Activated CD4-positive, alpha-beta T cell treated with anti-CD3 and anti-CD28 coated beads, Interleukin-2, amount 50 U/mL, for 4 hours (primary cell): ENCODE measurements at regions not wholly inside any gene's neighbourhood (a gene's known extent, or its start where the extent isn't known, plus 50 kb on each side); places are given as distances from the start of the nearest gene placed in this dataset.
"Not testable (repeated sequence)": the region's sequence is repeated elsewhere in the genome, so short reads cannot be mapped to it uniquely, and the experiment has no call there.

ENCODE experiments used
- DNase-seq, 2 experiments: peaks; one replicate each; pipeline ENCODE4 v3.0.0-alpha.2; 2020

DNA sequence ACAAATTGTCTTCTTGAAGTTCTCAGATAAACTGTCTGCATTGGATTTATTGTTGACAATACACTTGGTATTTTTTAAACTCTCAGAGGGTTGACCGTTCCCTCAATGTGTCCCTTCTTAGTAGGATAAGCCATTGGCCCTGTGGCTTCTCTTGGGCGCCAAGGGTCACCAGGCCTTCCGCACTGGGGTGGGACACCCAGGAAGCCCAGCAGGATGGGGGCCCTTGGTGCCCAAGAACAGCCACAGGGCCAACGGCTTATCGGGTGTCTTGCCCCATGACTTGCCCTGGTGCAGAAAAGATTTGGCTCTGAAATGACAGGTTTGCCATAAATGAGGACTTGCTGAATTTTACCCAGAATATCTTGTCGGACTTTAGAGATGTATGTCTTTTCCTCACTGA lies 375.0 kb downstream of the IRX2 start:
- no peak for DNase-seq

DNA sequence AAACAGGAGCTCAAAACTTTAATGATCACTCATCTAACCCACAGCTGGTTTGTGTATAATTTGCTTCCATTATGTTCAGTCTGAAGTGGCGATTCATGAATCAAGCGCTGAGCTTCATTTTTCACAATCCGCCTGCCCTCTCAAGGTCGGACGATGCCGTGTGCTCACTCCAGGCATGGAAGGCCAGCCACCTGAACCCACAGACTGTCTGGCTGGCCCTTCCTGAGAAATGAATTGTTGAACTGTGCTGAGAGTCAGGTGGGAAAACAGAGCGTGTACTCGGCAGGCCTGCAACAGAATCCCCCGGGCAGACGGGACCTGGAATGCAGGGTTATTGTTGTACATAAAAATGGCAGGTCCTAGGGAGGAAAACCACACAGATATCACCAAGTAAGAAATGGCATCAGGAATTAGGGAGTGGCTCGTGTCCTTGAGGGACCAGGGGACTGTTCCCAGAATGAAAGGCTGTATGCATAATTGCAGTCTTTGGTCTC lies 375.7 kb downstream of the IRX2 start:
- DNase-seq, result no peak

DNA sequence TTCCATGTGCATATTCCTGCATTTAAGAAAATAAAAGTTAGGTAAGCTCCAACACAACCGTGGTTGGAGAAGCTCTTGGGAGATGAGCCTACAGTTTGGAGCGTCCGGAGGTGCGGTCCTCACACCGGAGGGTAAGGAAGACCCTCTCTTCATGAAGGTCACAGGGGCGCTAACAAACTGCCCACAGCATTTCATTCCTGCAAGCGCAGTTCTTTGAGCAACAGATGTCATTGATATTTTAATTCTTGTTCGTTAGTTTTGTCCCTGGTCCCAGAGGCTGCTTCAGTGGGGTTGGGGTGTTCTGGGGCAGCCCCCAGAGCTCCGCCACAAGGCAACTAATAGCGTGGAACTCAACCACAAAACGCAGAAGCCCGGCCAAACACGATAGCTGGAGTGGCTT lies 376.2 kb downstream of the IRX2 start:
- no peak for DNase-seq

GRCh38 chr5:2374703-2375102 lies 376.8 kb downstream of the IRX2 start:
- DNase-seq, result no peak

DNA sequence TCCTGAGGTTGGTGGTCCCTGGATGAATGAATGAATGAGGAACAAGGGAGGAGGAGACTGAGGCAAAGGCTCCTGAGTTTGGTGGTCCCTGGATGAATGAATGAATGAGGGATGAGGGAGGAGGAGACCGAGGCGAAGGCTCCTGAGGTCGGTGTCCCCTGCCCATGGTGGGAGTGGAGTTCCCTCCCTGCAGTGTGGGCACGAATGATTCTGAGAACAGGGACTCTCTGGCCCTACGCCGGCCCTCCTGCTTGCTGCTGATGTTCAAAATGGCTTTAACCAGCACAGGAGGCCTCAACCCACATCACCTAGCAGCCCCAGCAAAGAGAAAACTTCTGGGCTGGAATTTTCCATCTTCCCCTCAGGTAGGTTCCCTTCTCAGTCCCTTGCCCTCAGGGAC lies 377.8 kb downstream of the IRX2 start:
- no peak for DNase-seq

- no peak for DNase-seq
Measured at GRCh38 chr5:2371419-2371710, 380.1 kb downstream of the IRX2 start.

GRCh38 chr5:2370626-2371418 lies 380.7 kb downstream of the IRX2 start:
- DNase-seq, result no peak

DNA sequence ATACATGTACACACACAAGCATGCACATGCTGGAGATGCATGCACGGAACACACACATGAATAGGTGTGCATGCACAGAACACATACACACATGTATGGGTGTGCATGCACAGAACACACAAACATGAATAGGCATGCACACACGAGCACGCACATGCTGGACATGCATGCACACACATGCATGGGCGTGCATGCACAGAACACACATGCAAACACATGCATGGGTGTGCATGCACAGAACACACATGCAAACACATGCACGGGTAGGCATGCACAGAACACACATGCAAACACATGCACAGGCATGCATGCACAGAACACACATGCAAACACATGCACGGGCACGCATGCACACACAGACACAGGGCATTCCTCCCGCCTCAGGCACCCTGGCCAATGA lies 382.3 kb downstream of the IRX2 start:
- no peak for DNase-seq

DNA sequence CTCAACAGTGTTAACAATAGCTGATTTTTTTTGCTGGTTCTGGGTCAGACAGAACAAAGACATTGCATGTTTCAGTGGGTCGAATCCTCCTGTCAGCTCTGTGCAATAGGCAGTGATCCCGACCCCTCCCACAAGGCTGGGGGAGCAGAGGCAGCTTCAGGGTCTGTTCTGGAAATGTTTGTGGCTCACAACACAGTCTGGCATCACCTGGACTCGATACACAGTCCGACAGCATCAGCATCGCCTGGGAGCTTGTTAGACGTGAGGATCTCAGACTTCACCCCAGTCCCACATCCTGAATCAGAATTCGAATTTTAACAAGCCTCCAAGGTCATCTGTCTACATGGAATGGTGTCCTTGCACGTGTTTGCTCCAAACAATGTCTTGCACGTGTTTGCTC lies 384.7 kb downstream of the IRX2 start:
- DNase-seq, result no peak

DNA sequence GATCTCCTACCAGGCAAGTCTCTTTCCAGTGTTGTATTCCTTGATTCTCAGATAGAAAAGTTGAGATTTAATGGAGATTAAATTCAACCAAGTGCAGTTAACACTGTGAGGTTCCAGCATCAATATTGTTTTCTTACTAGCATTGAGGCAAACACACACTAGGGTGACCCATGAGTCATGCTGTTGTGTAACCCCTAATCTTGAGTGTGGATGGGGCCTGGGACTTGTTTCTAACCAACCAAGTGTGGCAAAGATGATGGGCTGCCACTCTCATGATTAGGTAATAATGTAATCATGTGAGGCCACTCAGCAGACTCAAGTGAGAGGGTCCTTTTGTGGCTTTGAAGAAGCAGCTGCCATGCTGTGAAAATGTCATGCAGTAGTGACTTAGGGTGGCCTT lies 394.2 kb downstream of the IRX2 start:
- DNase-seq, result no peak

DNA sequence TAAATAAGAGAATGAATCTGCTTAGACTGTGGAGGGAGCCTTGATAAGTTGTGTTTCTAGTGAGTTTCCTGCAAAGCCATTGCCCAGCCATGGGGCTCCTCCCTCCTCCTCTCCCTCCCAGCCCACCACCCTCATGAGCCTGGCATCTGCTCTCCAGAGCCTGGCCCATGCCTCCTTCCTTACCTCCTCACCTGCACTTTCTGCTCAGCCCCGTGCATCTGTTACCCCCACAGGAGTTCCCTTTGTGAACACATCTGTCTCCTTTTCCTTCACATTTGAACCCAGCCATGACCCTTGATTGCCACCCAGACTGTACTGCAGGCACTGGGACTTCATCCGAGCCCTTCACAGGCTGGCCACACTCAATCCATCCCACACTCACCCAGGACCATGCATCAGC lies 395.6 kb downstream of the IRX2 start:
- no peak for DNase-seq

DNA sequence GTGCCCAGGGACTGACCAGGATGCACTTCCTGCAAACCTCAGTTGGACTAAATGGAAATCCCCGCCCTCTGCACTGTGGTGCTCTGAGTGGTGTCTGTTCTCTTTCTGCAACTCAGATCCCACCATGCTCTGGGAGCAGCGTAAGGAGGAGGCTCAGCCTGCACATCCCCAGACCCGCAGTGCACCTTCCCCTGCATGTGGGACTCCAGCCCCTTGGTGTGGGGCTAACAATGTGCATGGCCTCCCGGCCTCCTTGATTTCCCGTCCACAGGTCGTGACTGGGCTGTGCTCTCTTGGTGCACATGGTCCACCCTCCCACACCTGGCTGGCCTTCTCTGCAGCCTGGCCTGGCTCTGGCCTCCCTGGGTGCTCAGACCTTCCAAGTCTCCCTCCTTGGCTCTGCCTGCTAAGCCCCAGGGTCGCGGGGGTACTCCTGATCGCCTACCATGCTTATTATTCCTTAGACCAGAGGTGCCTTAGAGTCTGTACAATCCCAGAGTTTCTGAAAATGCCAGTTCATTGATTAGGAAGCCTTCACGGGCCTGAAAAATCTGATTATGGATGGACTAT lies 397.5 kb downstream of the IRX2 start:
- DNase-seq, result no peak

GRCh38 chr5:2353211-2353610 lies 398.3 kb downstream of the IRX2 start:
- DNase-seq, result no peak

DNA sequence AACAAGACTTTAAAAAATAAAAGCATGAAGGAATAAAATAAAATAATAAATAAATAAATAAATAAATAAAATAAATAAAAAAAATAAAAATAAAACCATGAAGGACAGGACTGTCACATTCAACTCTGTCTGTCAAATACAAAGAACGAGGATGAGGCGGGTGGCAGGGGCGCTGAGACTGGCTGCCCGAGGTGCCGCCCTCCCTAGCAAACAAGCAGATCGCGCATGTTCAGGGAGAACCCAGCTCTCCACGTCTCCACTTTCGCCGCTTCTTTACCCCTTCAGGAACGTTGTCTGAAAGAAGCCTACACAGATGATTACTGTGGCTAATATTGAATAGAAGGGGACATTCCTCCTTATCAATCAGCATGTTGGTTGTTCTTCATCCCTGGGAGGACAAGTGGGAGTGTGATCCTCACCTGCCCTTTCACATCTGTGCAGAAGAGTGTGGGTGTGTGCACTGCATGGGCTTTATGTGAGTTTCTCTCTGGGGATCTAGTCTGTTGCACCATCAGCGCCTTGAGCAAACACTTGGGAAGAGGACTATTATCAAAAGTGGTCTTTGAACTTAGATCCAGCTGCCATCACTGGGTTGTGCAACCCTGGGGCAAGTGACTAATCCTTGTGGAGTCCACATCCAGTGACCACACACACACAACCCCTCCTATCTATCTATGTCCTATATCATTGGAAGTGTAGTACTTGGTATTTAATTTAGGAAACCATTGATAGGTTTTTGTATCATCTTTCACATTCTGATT lies 399.2 kb downstream of the IRX2 start:
- DNase-seq, result no peak

DNA sequence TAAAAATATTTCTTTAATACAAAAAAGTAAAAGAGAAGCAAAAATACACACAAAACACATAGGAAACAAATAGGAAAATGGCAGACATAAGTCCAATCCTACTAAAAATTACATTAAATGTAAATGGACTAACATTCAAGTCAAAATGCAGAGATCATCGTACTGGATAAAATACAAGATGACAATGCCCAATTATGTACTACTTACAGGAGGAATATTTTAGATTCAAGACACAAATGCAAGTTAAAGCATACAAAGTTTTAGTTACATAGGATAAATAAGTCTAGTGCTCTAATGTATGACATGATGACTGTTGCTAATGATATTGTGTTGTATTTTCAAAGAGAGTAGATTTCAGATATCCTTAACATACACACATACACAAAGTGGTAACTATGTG lies 401.7 kb downstream of the IRX2 start:
- not testable (repeated sequence) for DNase-seq

- DNase-seq, result no peak
Measured at GRCh38 chr5:2338686-2339085, 412.8 kb downstream of the IRX2 start.

- DNase-seq, result no peak
Measured at GRCh38 chr5:2335733-2336515, 415.6 kb downstream of the IRX2 start.

GRCh38 chr5:2335125-2335732 lies 416.2 kb downstream of the IRX2 start:
- DNase-seq, result no peak

DNA sequence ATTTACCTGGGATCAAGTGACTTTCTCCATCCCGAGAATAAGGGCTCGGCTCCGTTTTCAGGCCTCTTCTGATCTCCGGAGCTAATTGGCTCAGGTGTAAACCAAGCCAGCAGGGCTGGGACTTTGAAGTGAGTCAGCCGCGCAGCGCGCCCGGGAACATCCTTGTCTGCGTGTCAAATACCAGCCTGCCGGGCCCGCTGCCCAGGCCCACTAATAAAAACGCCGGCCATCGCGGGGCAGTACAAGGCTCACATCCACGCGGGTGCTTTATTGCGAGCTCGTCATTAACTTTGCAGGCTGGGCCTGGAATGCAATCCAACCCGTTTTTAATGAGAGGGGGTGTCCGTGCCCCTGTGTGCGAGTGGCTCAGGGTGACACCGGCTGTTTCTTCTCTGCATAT lies 416.8 kb downstream of the IRX2 start:
- no peak for DNase-seq

DNA sequence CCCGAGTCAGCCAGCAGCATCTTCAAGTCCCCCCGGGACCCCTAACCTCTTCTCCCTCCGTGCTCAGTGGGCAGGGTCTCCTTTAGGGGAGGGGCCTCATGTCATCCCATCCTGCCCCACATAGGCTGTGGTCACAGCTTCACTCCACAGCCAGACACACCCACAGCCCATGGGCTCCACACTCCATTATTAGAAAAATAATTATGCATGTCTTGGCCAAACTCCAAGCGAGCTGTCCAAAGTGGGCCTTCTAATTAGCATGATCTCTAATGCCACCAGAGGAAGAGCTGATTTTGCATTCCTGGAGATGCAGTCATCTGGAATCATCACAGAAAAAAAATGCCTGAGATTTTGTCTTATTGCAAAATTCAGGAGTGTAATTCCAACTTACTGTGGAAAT lies 418.2 kb downstream of the IRX2 start:
- no peak for DNase-seq

GRCh38 chr5:2332521-2332920 lies 419.0 kb downstream of the IRX2 start:
- DNase-seq, result no peak

DNA sequence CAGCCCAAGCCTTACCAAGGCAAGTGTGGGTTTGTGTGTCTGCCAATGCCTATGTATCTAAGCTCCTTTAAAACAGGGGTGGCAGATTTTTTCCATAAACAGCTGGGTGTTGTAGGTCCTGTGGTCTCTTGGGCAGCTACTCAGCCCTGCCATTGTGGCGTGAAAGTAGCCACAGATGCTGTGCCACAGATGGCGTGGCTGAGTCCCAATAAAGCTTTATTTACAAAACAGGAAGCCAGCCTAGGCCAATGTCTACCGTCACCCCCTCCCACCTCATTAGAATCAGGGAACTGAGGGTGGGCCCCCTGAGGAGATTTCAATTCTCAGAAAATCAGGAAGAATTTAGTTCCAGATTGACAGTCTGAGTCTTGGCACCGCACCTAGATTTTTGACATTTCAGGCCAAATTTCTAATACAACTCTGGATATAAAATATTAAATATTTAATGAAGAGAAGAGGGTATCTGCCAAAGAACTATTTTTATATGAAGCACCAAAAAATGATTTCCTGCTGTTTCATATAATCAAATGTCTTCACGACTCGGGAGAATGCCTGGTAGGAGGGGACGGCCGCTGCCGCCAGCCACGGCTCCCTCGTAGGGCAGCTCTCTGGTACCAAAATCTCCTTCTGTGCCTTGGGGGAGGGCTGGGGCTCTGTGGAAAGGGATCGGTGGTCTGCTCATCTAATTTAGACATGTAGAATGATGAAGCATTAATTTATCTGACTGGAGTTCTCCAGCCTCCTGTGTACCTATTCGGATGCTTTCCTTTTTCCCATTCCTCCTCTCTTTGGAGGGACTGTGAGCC lies 420.9 kb downstream of the IRX2 start:
- DNase-seq, result no peak
